ENCODE measurements at regions not wholly inside any gene's neighbourhood (a gene's known extent, or its start where the extent isn't known, plus 50 kb on each side); places are given as distances from the start of the nearest gene placed in this dataset.

DNA sequence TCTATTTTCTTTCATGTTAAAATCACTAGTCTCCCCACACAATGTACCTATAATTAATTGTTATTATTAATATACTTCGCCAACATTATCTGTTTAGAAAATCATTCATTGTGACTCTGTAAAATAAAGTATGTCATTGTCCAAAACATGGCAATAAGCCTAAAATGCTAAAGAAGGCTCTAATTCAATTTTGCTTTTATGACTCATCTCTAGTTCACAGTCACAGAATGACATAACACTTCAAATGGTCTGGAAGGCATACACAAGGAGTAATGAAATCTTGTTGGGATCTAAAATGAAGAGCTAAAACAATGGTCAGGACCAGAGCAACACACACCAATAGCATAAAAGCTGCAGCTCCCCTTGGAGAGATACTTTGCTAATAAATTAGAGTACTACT, 505.8 kb downstream of the GPAM start:
- no peaks in the 10 kb centered on the region for H3K4me1 ChIP-seq (ENCODE audit: control insufficient read depth, insufficient read depth, low read length)
- no peak overlapping the region for H3K4me3 ChIP-seq (ENCODE audit: low read length)
- H3K27me3 ChIP-seq (ENCODE audit: control insufficient read depth, insufficient read depth, low read length): no peaks in the 10 kb centered on the region
- no CpG with 5 or more reads among the region's 1 CpG for WGBS (ENCODE audit: insufficient coverage, low lambda C conversion rate)
- no peaks in the 10 kb centered on the region for H3K36me3 ChIP-seq (ENCODE audit: control insufficient read depth, insufficient read depth, low read length)
- no peak for DNase-seq
- H3K9me3 ChIP-seq (ENCODE audit: control insufficient read depth, low read depth, low read length): no peaks in the 10 kb centered on the region
- no peak overlapping the region for H3K27ac ChIP-seq (ENCODE audit: low read length)

DNA sequence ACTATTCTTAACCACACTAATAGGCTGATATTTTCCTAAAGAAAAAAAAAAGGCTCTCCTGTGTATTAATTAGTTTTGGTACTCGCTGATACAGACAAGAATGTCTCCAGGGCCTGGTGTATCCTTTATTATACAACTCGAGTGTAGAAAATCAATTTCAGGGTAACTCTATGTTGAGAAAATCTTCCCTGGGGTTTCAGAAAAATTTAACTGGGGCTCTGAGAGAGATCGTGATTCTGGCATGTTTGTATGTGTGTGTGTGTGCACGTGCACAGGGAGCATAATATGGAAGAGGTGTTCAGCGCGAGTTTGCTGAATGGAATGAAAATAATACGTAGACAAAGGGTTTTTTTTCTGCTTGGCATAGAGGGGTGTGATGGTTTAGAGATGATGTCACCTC, 496.8 kb downstream of the GPAM start:
- no peaks in the 10 kb centered on the region for H3K4me1 ChIP-seq (ENCODE audit: control insufficient read depth, insufficient read depth, low read length)
- no peaks in the 10 kb centered on the region for H3K27me3 ChIP-seq (ENCODE audit: control insufficient read depth, insufficient read depth, low read length)
- H3K4me3 ChIP-seq (ENCODE audit: low read length): no peak overlapping the region
- WGBS (ENCODE audit: insufficient coverage, low lambda C conversion rate): 84% methylated on average over 5 of the region's 7 CpGs
- H3K9me3 ChIP-seq (ENCODE audit: control insufficient read depth, low read depth, low read length): no peaks in the 10 kb centered on the region
- no peaks in the 10 kb centered on the region for H3K36me3 ChIP-seq (ENCODE audit: control insufficient read depth, insufficient read depth, low read length)
- DNase-seq: no peak
- no peak overlapping the region for H3K27ac ChIP-seq (ENCODE audit: low read length)

DNA sequence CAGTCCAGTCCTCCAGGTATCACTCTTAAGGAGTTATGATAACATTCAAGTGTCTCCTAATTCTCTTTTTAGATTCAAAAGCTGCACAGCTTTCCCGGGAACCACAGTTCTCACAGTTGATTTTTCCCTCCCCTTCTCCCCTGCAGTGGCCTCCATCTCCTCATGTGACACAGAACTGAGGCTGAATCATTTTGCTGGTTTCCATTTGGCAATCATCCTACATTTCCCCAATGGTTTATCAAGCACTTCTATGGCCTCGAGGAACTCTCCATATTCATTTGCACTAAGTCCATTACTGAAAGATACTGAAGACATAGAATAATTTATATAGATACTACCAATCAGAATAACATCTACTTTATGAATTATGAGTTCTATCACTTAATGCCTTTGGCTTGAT, 484.9 kb downstream of the GPAM start:
- 81% methylated on average over 2 of the region's 2 CpGs for WGBS (ENCODE audit: insufficient coverage, low lambda C conversion rate)

DNA sequence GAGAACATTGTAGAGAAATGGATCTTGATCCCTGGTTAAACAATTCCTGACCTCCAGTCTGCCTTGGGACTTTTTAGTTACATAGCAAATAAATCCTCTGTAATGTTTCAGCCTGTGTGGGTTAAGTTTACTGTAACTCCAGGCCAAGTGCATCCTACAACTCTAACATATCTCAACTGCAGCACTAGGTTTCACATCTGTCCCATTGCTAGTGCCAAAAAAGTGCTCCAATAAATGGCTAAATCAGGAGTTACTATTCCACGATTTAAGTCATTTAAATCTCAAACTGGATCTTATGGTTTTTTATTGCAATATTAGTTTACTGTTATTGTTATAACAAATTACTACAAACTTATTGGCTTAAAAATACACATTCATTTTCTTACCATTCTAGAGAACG, 479.6 kb downstream of the GPAM start:
- Histone ChIP-seq H3K4me3 (ENCODE audit: low read length) (no peak overlapping the region), H3K27ac (ENCODE audit: low read length) (no peak overlapping the region), H3K27me3 (ENCODE audit: control insufficient read depth, insufficient read depth, low read length) (no peaks in the 10 kb centered on the region), H3K4me1 (ENCODE audit: control insufficient read depth, insufficient read depth, low read length) (no peaks in the 10 kb centered on the region), H3K36me3 (ENCODE audit: control insufficient read depth, insufficient read depth, low read length) (no peaks in the 10 kb centered on the region), H3K9me3 (ENCODE audit: control insufficient read depth, low read depth, low read length) (no peaks in the 10 kb centered on the region)
- DNase-seq: no peak
- WGBS (ENCODE audit: insufficient coverage, low lambda C conversion rate): 71% methylated on average over 1 of the region's 2 CpGs

More for the DNA sequence above, 484.9 kb downstream of the GPAM start:
- Histone ChIP-seq H3K4me3 (ENCODE audit: low read length) (no peak overlapping the region), H3K4me1 (ENCODE audit: control insufficient read depth, insufficient read depth, low read length) (no peaks in the 10 kb centered on the region), H3K36me3 (ENCODE audit: control insufficient read depth, insufficient read depth, low read length) (no peaks in the 10 kb centered on the region), H3K9me3 (ENCODE audit: control insufficient read depth, low read depth, low read length) (no peaks in the 10 kb centered on the region), H3K27ac (ENCODE audit: low read length) (no peak overlapping the region), H3K27me3 (ENCODE audit: control insufficient read depth, insufficient read depth, low read length) (no peaks in the 10 kb centered on the region)
- no peak for DNase-seq

DNA sequence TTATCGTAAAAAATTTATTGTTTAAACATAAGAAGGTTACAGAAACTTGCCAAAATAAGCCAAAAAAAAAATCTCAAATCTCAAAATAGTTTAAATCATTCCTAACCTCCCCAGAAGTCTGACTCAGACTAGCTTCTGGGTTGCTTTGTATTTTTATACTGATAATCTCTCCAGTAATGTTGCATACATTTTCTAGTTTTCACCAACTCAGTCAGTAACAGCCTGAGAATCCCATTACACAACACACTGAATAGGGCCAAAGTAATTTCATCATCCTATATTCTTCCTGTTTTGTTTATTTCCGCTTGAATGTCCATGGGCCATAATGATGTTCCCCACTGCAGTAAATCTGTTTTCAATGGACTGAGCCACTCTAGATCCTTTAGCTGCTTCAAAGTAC, 478.5 kb downstream of the GPAM start:
- no peaks in the 10 kb centered on the region for H3K9me3 ChIP-seq (ENCODE audit: control insufficient read depth, low read depth, low read length)
- no peaks in the 10 kb centered on the region for H3K27me3 ChIP-seq (ENCODE audit: control insufficient read depth, insufficient read depth, low read length)
- H3K4me3 ChIP-seq (ENCODE audit: low read length): no peak overlapping the region
- 100% methylated on average over 1 of the region's 2 CpGs for WGBS (ENCODE audit: insufficient coverage, low lambda C conversion rate)
- H3K27ac ChIP-seq (ENCODE audit: low read length): no peak overlapping the region
- DNase-seq: no peak
- no peaks in the 10 kb centered on the region for H3K36me3 ChIP-seq (ENCODE audit: control insufficient read depth, insufficient read depth, low read length)
- no peaks in the 10 kb centered on the region for H3K4me1 ChIP-seq (ENCODE audit: control insufficient read depth, insufficient read depth, low read length)

DNA sequence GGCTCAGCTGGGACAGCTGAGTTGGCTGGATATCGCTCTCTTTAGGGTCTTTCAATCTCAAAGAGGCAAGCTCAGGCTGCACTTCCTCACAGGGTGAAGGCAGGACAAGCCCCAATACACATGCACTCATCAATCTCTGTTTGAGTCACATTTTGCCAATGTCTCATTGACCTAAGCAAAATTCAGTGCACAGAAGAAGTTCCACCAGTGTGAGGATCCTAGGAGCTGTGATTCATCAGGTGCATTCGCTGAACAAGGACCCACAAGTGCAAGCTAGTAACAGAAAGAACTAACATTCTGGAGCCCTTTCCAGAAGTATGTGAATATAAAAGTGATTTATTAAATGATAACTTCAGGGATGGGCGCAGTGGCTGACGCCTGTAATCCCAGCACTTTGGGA, 477.2 kb downstream of the GPAM start:
- Histone ChIP-seq H3K4me1 (ENCODE audit: control insufficient read depth, insufficient read depth, low read length) (no peaks in the 10 kb centered on the region), H3K4me3 (ENCODE audit: low read length) (no peak overlapping the region), H3K27ac (ENCODE audit: low read length) (no peak overlapping the region), H3K36me3 (ENCODE audit: control insufficient read depth, insufficient read depth, low read length) (no peaks in the 10 kb centered on the region), H3K9me3 (ENCODE audit: control insufficient read depth, low read depth, low read length) (no peaks in the 10 kb centered on the region), H3K27me3 (ENCODE audit: control insufficient read depth, insufficient read depth, low read length) (no peaks in the 10 kb centered on the region)
- no peak for DNase-seq
- WGBS (ENCODE audit: insufficient coverage, low lambda C conversion rate): no CpG with 5 or more reads among the region's 4 CpGs

DNA sequence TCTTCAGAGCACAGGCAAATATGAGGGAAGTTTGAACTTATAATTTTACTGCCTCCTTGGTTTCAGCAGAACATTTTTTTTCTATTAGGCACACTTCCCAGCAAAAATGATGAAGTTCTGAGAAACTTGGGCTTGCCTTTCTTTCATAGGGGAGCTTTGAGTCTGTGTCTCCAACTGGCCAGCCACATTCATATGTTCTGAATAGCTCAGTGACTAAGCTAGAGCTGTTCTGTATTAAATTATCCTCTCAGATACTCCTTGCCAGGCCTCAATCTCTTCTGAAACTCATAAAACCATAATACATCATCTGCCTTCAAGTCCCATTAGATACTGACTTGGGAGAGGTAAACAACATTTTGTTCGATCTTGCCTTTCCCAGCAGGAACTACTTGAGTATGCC, 476.5 kb downstream of the GPAM start:
- WGBS (ENCODE audit: insufficient coverage, low lambda C conversion rate): no CpG with 5 or more reads among the region's 1 CpG
- Histone ChIP-seq H3K27ac (ENCODE audit: low read length) (no peak overlapping the region), H3K4me1 (ENCODE audit: control insufficient read depth, insufficient read depth, low read length) (no peaks in the 10 kb centered on the region), H3K36me3 (ENCODE audit: control insufficient read depth, insufficient read depth, low read length) (no peaks in the 10 kb centered on the region), H3K4me3 (ENCODE audit: low read length) (no peak overlapping the region), H3K27me3 (ENCODE audit: control insufficient read depth, insufficient read depth, low read length) (no peaks in the 10 kb centered on the region), H3K9me3 (ENCODE audit: control insufficient read depth, low read depth, low read length) (no peaks in the 10 kb centered on the region)
- no peak for DNase-seq

DNA sequence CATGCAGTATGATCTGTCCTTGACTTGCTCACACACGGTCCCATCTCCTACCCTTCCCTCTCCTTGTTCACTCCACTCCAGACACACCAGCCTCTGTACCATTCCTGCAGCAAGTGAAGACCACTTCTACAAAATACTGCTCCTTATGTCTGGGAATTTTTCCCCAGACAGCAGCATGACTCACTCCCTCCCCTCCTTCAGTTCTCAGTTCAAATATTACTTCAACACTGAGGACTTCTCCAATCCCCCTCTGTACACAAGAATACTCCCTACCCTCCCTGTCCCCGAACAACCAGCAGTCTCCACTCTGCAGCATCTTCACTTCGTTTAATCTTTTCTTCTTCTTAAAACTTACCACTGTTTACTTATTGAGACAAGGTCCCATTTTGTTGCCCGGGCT, 474.0 kb downstream of the GPAM start:
- H3K4me3 ChIP-seq (ENCODE audit: low read length): no peak overlapping the region
- H3K27ac ChIP-seq (ENCODE audit: low read length): no peak overlapping the region
- peaks cover 16% of the 10 kb centered on the region for H3K9me3 ChIP-seq (ENCODE audit: control insufficient read depth, low read depth, low read length)
- no peaks in the 10 kb centered on the region for H3K36me3 ChIP-seq (ENCODE audit: control insufficient read depth, insufficient read depth, low read length)
- WGBS (ENCODE audit: insufficient coverage, low lambda C conversion rate): 57% methylated on average over 1 of the region's 4 CpGs
- H3K27me3 ChIP-seq (ENCODE audit: control insufficient read depth, insufficient read depth, low read length): no peaks in the 10 kb centered on the region
- no peak for DNase-seq
- no peaks in the 10 kb centered on the region for H3K4me1 ChIP-seq (ENCODE audit: control insufficient read depth, insufficient read depth, low read length)

DNA sequence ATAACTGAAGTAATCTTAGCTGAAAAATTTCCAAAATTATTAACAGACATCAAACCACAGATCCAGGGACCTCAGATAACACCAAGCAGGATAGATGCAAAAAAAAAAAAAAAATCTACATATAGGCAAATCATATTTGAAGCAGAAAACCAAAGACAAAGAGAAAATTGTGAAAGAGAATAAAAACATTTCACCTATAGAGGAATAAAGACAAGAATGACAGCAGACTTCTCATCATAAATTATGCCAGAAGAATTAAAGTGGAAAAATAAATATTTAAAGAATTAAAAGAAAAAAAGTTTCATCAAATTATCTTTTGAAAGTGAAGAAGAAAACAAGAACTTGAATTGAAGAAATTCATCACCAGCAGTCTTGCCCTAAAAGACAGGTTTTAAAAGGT, 467.5 kb downstream of the GPAM start:
- Histone ChIP-seq H3K9me3 (ENCODE audit: control insufficient read depth, low read depth, low read length) (peaks cover 23% of the 10 kb centered on the region), H3K4me1 (ENCODE audit: control insufficient read depth, insufficient read depth, low read length) (no peaks in the 10 kb centered on the region)

DNA sequence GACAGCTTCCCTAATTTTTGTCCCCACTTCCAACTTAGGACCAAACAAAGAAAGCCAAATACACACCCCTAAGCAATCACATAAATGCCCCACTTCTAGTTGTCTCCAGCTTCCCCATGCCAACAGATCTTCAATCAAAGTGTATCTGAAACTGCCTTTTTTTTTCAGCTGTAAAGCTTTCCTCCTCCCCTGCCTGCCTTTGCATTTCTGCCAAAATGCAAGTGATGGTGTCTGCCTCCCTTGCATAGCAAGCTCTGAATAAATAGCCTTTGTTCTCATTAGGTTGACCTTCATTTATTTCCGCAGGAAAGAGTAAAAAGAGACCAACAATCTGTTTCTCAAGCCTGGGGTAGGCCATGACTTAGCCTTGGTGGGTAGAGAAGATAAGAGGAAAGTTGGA, 459.4 kb downstream of the GPAM start:
- no peak for DNase-seq
- Histone ChIP-seq H3K27ac (ENCODE audit: low read length) (no peak overlapping the region), H3K36me3 (ENCODE audit: control insufficient read depth, insufficient read depth, low read length) (no peaks in the 10 kb centered on the region), H3K4me3 (ENCODE audit: low read length) (no peak overlapping the region), H3K27me3 (ENCODE audit: control insufficient read depth, insufficient read depth, low read length) (no peaks in the 10 kb centered on the region), H3K4me1 (ENCODE audit: control insufficient read depth, insufficient read depth, low read length) (no peaks in the 10 kb centered on the region), H3K9me3 (ENCODE audit: control insufficient read depth, low read depth, low read length) (no peaks in the 10 kb centered on the region)
- WGBS (ENCODE audit: insufficient coverage, low lambda C conversion rate): no CpG with 5 or more reads among the region's 1 CpG

More for the DNA sequence above, 467.5 kb downstream of the GPAM start:
- no peak for DNase-seq
- H3K36me3 ChIP-seq (ENCODE audit: control insufficient read depth, insufficient read depth, low read length): no peaks in the 10 kb centered on the region
- no peak overlapping the region for H3K4me3 ChIP-seq (ENCODE audit: low read length)
- no peaks in the 10 kb centered on the region for H3K27me3 ChIP-seq (ENCODE audit: control insufficient read depth, insufficient read depth, low read length)
- H3K27ac ChIP-seq (ENCODE audit: low read length): no peak overlapping the region

DNA sequence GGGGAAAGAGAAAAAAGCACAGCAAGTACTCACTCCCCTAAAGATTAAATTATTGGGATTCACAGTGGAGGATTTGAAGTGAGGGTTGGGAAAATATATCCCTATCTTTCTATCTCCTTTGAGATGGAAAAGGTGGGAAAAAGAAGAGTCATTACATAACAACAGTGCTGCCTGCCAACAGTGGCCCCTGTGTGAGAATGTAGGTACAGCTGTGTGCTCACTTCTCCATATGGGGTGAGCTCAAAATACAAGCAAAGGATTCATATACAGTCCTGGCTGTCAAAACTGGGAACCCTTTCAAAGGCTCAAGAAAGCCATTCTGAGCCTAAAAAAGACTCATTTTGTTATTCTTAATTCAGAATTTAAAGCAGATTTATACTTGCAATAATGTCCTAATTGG, 458.5 kb downstream of the GPAM start:
- Histone ChIP-seq H3K36me3 (ENCODE audit: control insufficient read depth, insufficient read depth, low read length) (no peaks in the 10 kb centered on the region), H3K9me3 (ENCODE audit: control insufficient read depth, low read depth, low read length) (no peaks in the 10 kb centered on the region), H3K4me1 (ENCODE audit: control insufficient read depth, insufficient read depth, low read length) (no peaks in the 10 kb centered on the region), H3K4me3 (ENCODE audit: low read length) (no peak overlapping the region), H3K27me3 (ENCODE audit: control insufficient read depth, insufficient read depth, low read length) (no peaks in the 10 kb centered on the region), H3K27ac (ENCODE audit: low read length) (no peak overlapping the region)
- DNase-seq: no peak
